SU-DHL-6 (cell line): ENCODE measurements at regions not wholly inside any gene's neighbourhood (a gene's known extent, or its start where the extent isn't known, plus 50 kb on each side); places are given as distances from the start of the nearest gene placed in this dataset.

ENCODE experiments used
- CTCF ChIP-seq: fragments of 200-600 bp; sonication (generic); IDR thresholded peaks from one replicate; pipeline ENCODE4 v1.5.1; 2017; ENCODE audit warnings: antibody characterized with exemption, mild to moderate bottlenecking, low read length, moderate library complexity; ENCODE audit not compliant: insufficient read depth, poor library complexity, severe bottlenecking
- EZH2phosphoT487 ChIP-seq: fragments of 200-600 bp; sonication (generic), shearing (Covaris generic); conservative IDR thresholded peaks from 2 replicates; pipeline ENCODE4 v1.6.1; 2018; ENCODE audit warnings: mild to moderate bottlenecking, antibody characterized with exemption, low read length, moderate library complexity, mixed read lengths

- no peak for TF ChIP-seq CTCF
- TF ChIP-seq EZH2phosphoT487 = no peak
Measured at GRCh38 chr13:34464011-34464410, 478.1 kb upstream of the NBEA start.
